H1 (cell line): ENCODE measurements at regions not wholly inside any gene's neighbourhood (a gene's known extent, or its start where the extent isn't known, plus 50 kb on each side); places are given as distances from the start of the nearest gene placed in this dataset.

Experiments used
- CTCF ChIA-PET: fragments of 300-600 bp; sonication (Branson Sonifier 250); formaldehyde crosslinking; loops from one replicate; lab custom pipeline; 2021; ENCODE audit not compliant: partially characterized antibody; lab: Charles Lee
- POLR2A ChIA-PET: fragments of 300-600 bp; sonication (Branson Sonifier 250); formaldehyde crosslinking; loops from one replicate; lab custom pipeline; 2021; ENCODE audit warnings: inconsistent platforms; ENCODE audit not compliant: partially characterized antibody; lab: Charles Lee
- DNase-seq, 2 experiments: peaks; one replicate each; pipeline versions ENCODE4 v3.0.0 to v3.0.0-alpha.2; 2010 to 2022; ENCODE audit warnings: low spot score in 2 of 2, low read depth in 1 of 2, mixed read lengths in 1 of 2
- FAIRE-seq: peaks from 2 replicates; lab custom pipeline; 2011; peaks lifted over from hg19 to GRCh38; lab: Jason Lieb, UNC
- H2AFZ ChIP-seq: 2 replicates; pipeline ENCODE4 v1.8.1; 2012; ENCODE audit warnings: low read length, inconsistent platforms
- H2AK5ac ChIP-seq: 2 replicates; pipeline ENCODE4 v1.6.1; 2013; ENCODE audit warnings: low read depth, low read length
- H2BK120ac ChIP-seq: replicated peaks from 2 replicates; pipeline ENCODE3; 2013; ENCODE audit warnings: low read depth, low read length, inconsistent platforms
- H2BK12ac ChIP-seq: 2 replicates; pipeline ENCODE4 v1.6.1; 2013; ENCODE audit warnings: low read depth, low read length
- H2BK15ac ChIP-seq: 2 replicates; pipeline ENCODE4 v1.6.1; 2013; ENCODE audit warnings: low read length
- H2BK20ac ChIP-seq: 2 replicates; pipeline ENCODE4 v1.6.1; 2013; ENCODE audit warnings: low read length
- H2BK5ac ChIP-seq: 2 replicates; pipeline ENCODE4 v1.6.1; 2013; ENCODE audit warnings: low read depth, low read length
- H3K14ac ChIP-seq: 2 replicates; pipeline ENCODE4 v1.6.1; 2013; ENCODE audit warnings: inconsistent platforms; ENCODE audit not compliant: insufficient read length
- H3K18ac ChIP-seq: 2 replicates; pipeline ENCODE4 v1.6.1; 2013; ENCODE audit warnings: low read length; ENCODE audit errors: extremely low read depth
- H3K23ac ChIP-seq: 2 replicates; pipeline ENCODE4 v1.6.1; 2013; ENCODE audit warnings: inconsistent platforms; ENCODE audit not compliant: insufficient read length
- H3K23me2 ChIP-seq: 2 replicates; pipeline ENCODE4 v1.6.1; 2013; ENCODE audit warnings: low read depth, low read length
- H3K27ac ChIP-seq: 2 replicates; pipeline ENCODE4 v1.6.1; 2011; ENCODE audit warnings: low read depth, low read length, inconsistent platforms
- H3K27me3 ChIP-seq, 4 experiments: replicated peaks in 1 of 4; 1 replicate in 1 of 4; 2 replicates in 3 of 4; pipeline versions ENCODE4 v1.6.1 to v1.8.1; 2011 to 2013; ENCODE audit warnings: low read length in 3 of 4, mild to moderate bottlenecking in 3 of 4, inconsistent platforms in 2 of 4, mixed read lengths in 2 of 4, moderate library complexity in 1 of 4; ENCODE audit not compliant: control insufficient read depth in 3 of 4, insufficient read depth in 3 of 4; ENCODE audit errors: extremely low read depth in 1 of 4
- H3K36me3 ChIP-seq, 4 experiments: 2 replicates each; pipeline versions ENCODE4 v1.6.1 to v1.8.1; 2011 to 2013; ENCODE audit warnings: mild to moderate bottlenecking in 4 of 4, low read length in 3 of 4, moderate library complexity in 2 of 4, control low read depth in 1 of 4, inconsistent platforms in 1 of 4; ENCODE audit not compliant: insufficient read depth in 4 of 4, control insufficient read depth in 2 of 4
- H3K4ac ChIP-seq: replicated peaks from 2 replicates; pipeline ENCODE3; 2013; ENCODE audit warnings: low read length, low read depth, mixed read lengths, inconsistent platforms; ENCODE audit not compliant: insufficient read length
- H3K4me1 ChIP-seq, 4 experiments: replicated peaks in 1 of 4; 1 replicate in 1 of 4; 2 replicates in 3 of 4; pipeline versions ENCODE4 v1.6.1 to v1.8.1; 2011 to 2013; ENCODE audit warnings: low read length in 3 of 4, inconsistent platforms in 2 of 4, mixed read lengths in 1 of 4; ENCODE audit not compliant: insufficient read depth in 4 of 4, control insufficient read depth in 3 of 4
- H3K4me2 ChIP-seq, 2 experiments: 2 replicates each; pipeline versions ENCODE4 v1.6.1 to v1.8.1; 2011 to 2013; ENCODE audit warnings: low read depth in 2 of 2, low read length in 2 of 2, control low read depth in 1 of 2, inconsistent platforms in 1 of 2, mild to moderate bottlenecking in 1 of 2; ENCODE audit not compliant: insufficient read depth in 1 of 2
- H3K4me3 ChIP-seq, 4 experiments: fragments of 200-600, 300-600 bp in 1 of 4; sonication (generic), shearing (Covaris generic), sonication (Bioruptor Twin) in 1 of 4; 2 replicates each; pipeline versions ENCODE4 v1.5.1 to v1.8.1; 2011 to 2016; ENCODE audit warnings: low read length in 4 of 4, low read depth in 3 of 4, control low read depth in 2 of 4, inconsistent platforms in 2 of 4, mild to moderate bottlenecking in 2 of 4, mixed read lengths in 1 of 4, moderate library complexity in 1 of 4; ENCODE audit not compliant: insufficient read depth in 2 of 4; ENCODE audit errors: extremely low read depth in 1 of 4
- H3K56ac ChIP-seq: replicated peaks from 2 replicates; pipeline ENCODE3; 2013; ENCODE audit warnings: low read depth, mild to moderate bottlenecking, mixed read lengths, low read length, inconsistent platforms; ENCODE audit not compliant: insufficient read length
- H3K79me1 ChIP-seq: 2 replicates; pipeline ENCODE4 v1.6.1; 2013; ENCODE audit warnings: low read depth, low read length, control low read depth
- H3K79me2 ChIP-seq, 2 experiments: 2 replicates each; pipeline versions ENCODE4 v1.6.1 to v1.8.1; 2012 to 2013; ENCODE audit warnings: low read length in 2 of 2, mild to moderate bottlenecking in 2 of 2, inconsistent platforms in 1 of 2; ENCODE audit not compliant: insufficient read depth in 2 of 2, control insufficient read depth in 1 of 2
- H3K9ac ChIP-seq, 4 experiments: replicated peaks in 1 of 4; 1 replicate in 1 of 4; 2 replicates in 3 of 4; pipeline versions ENCODE4 v1.6.1 to v1.8.1; 2011 to 2013; ENCODE audit warnings: low read depth in 3 of 4, low read length in 3 of 4, control low read depth in 2 of 4, mild to moderate bottlenecking in 2 of 4, moderate library complexity in 2 of 4, inconsistent platforms in 1 of 4; ENCODE audit errors: extremely low read depth in 1 of 4
- H3K9me3 ChIP-seq, 2 experiments: 2 replicates each; pipeline versions ENCODE4 v1.6.1 to v1.8.1; 2012 to 2013; ENCODE audit warnings: mild to moderate bottlenecking in 2 of 2, moderate library complexity in 2 of 2, control low read depth in 1 of 2, inconsistent platforms in 1 of 2, low read depth in 1 of 2, low read length in 1 of 2, mixed read lengths in 1 of 2; ENCODE audit not compliant: insufficient read depth in 2 of 2
- H4K20me1 ChIP-seq, 2 experiments: replicated peaks in 1 of 2; 2 replicates each; pipeline versions ENCODE3 to v1.8.1; 2011 to 2013; ENCODE audit warnings: inconsistent platforms in 2 of 2, low read length in 2 of 2, mild to moderate bottlenecking in 1 of 2; ENCODE audit not compliant: insufficient read depth in 2 of 2, control insufficient read depth in 1 of 2
- H4K5ac ChIP-seq: 2 replicates; pipeline ENCODE4 v1.6.1; 2013; ENCODE audit warnings: low read length, low read depth, mixed read lengths, inconsistent platforms; ENCODE audit not compliant: insufficient read length
- H4K8ac ChIP-seq: 2 replicates; pipeline ENCODE4 v1.8.0; 2013; ENCODE audit warnings: mild to moderate bottlenecking, moderate library complexity, low read length, inconsistent platforms; ENCODE audit not compliant: insufficient read depth; ENCODE audit errors: extremely low read depth
- H4K91ac ChIP-seq: replicated peaks from 2 replicates; pipeline ENCODE3; 2013; ENCODE audit warnings: low read length, mixed read lengths, inconsistent platforms; ENCODE audit not compliant: insufficient read length
- CHD1 ChIP-seq: IDR thresholded peaks from 2 replicates; pipeline ENCODE4 v1.6.1; 2012; ENCODE audit warnings: low read depth, low read length, improper control_type of control experiment
- CTCF ChIP-seq, 3 experiments: IDR thresholded peaks; 1 replicate in 2 of 3; 2 replicates in 1 of 3; pipeline versions ENCODE4 v1.5.1 to v1.6.1; 2011; ENCODE audit warnings: low read length in 3 of 3, mild to moderate bottlenecking in 3 of 3, inconsistent platforms in 2 of 3, low read depth in 1 of 3, moderate library complexity in 1 of 3; ENCODE audit not compliant: insufficient read depth in 1 of 3; ENCODE audit errors: control extremely low read depth in 1 of 3
- EP300 ChIP-seq, 2 experiments: IDR thresholded peaks; 1 replicate in 1 of 2; 2 replicates in 1 of 2; pipeline ENCODE4 v1.6.1; 2011 to 2012; ENCODE audit warnings: low read depth in 2 of 2, low read length in 2 of 2, mild to moderate bottlenecking in 2 of 2, borderline replicate concordance in 1 of 2, inconsistent platforms in 1 of 2, moderate library complexity in 1 of 2
- EZH2 ChIP-seq: fragments of 200-600 bp; sonication (generic); IDR thresholded peaks from 2 replicates; pipeline ENCODE4 v1.7.1; 2012; ENCODE audit warnings: low read depth, mild to moderate bottlenecking, moderate library complexity, low read length, inconsistent platforms; ENCODE audit not compliant: severe bottlenecking
- MAX ChIP-seq: IDR thresholded peaks from 2 replicates; pipeline ENCODE4 v1.6.1; 2012; ENCODE audit warnings: inconsistent platforms
- RBBP5 ChIP-seq: IDR thresholded peaks from 2 replicates; pipeline ENCODE4 v1.7.1; 2012; ENCODE audit warnings: low read depth, mild to moderate bottlenecking, inconsistent platforms, low read length, moderate library complexity, borderline replicate concordance
- RXRA ChIP-seq: IDR thresholded peaks from 2 replicates; pipeline ENCODE4 v1.6.1; 2011; ENCODE audit warnings: low read depth, mild to moderate bottlenecking, low read length, moderate library complexity; ENCODE audit not compliant: insufficient read depth
- SIX5 ChIP-seq: IDR thresholded peaks from 2 replicates; pipeline ENCODE4 v1.6.1; 2011; ENCODE audit warnings: mild to moderate bottlenecking, low read depth, low read length
- USF2 ChIP-seq: IDR thresholded peaks from 2 replicates; pipeline ENCODE4 v1.6.1; 2011; ENCODE audit warnings: low read length, improper control_type of control experiment
- YY1 ChIP-seq: IDR thresholded peaks from 2 replicates; pipeline ENCODE4 v1.6.1; 2011; ENCODE audit warnings: low read depth, mild to moderate bottlenecking, low read length
- WGBS, 2 experiments: shearing (Covaris generic) in 1 of 2; methylation state at CpG; one replicate each; pipeline versions ENCODE4 v1.1.6 to v1.1.7; 2013 to 2015; ENCODE audit warnings: low lambda C conversion rate in 2 of 2, mixed read lengths in 2 of 2, inconsistent platforms in 1 of 2, low coverage in 1 of 2, missing lambda C conversion rate in 1 of 2; ENCODE audit not compliant: insufficient replicate concordance in 2 of 2, insufficient coverage in 1 of 2, insufficient read length in 1 of 2; ENCODE audit errors: extremely low coverage in 1 of 2, missing lambda C conversion rate in 1 of 2; 5-methylcytosine and 5-hydroxymethylcytosine counted together

- FAIRE-seq (no peak), DNase-seq (no peak)
- Histone ChIP-seq H3K4ac (no peak overlapping the region), H2AK5ac (no peak overlapping the region), H2AFZ (no peak overlapping the region), H2BK15ac (no peak overlapping the region), H3K27me3 (no peaks in the 10 kb centered on the region), H2BK5ac (no peak overlapping the region), H2BK12ac (no peak overlapping the region), H3K9ac (no peak overlapping the region), H3K14ac (no peak overlapping the region), H3K4me3 (no peak overlapping the region), H2BK20ac (no peak overlapping the region), H2BK120ac (no peak overlapping the region), H3K9me3 (no peaks in the 10 kb centered on the region), H4K5ac (no peak overlapping the region), H3K4me1 (peaks cover 2 to 10% (median 5%) of the 10 kb centered on the region in 4 experiments; a peak in 6 of 7 replicates), H3K56ac (no peak overlapping the region), H3K23ac (no peak overlapping the region), H4K91ac (no peak overlapping the region), H3K23me2 (no peaks in the 10 kb centered on the region), H3K79me2 (no peaks in the 10 kb centered on the region; a peak in 1 of 4 replicates), H3K4me2 (no peak overlapping the region), H4K8ac (no peak overlapping the region), H4K20me1 (no peaks in the 10 kb centered on the region), H3K18ac (no peak overlapping the region), H3K79me1 (no peaks in the 10 kb centered on the region), H3K27ac (no peak overlapping the region), H3K36me3 (no peaks in the 10 kb centered on the region)
- 96% methylated on average over 2 of the region's 2 CpGs; no CpG with 5 or more reads in 1 of the 2 experiments for WGBS, 2 experiments
- POLR2A ChIA-PET: no interaction called here
- CTCF ChIA-PET: interaction anchor here (0.9 to 1.5 kb wide), 3 partner anchors 12 to 87 kb away, joined by 4 to 5 read pairs (median 4); no protein-coding TSS in a partner anchor
- TF ChIP-seq EP300 (IDR thresholded peaks at IDR 0.05; ENCODE audit: borderline replicate concordance in 1 of 2, low read depth in 2 of 2, low read length in 2 of 2) (no peak), RXRA (no peak), CTCF (IDR thresholded peaks at IDR 0.05; ENCODE audit: control extremely low read depth in 1 of 3, insufficient read depth in 1 of 3, low read depth in 1 of 3, low read length in 3 of 3) (no peak), CHD1 (no peak), YY1 (no peak), EZH2 (no peak), SIX5 (no peak), MAX (no peak), USF2 (no peak), RBBP5 (no peak)
Observed at GRCh38 chr4:84389406-84389805, 109.7 kb downstream of the NKX6-1 start.
